ENCODE measurements at regions not wholly inside any gene's neighbourhood (a gene's known extent, or its start where the extent isn't known, plus 50 kb on each side); places are given as distances from the start of the nearest gene placed in this dataset.

- TF ChIP-seq, protein P1, sequence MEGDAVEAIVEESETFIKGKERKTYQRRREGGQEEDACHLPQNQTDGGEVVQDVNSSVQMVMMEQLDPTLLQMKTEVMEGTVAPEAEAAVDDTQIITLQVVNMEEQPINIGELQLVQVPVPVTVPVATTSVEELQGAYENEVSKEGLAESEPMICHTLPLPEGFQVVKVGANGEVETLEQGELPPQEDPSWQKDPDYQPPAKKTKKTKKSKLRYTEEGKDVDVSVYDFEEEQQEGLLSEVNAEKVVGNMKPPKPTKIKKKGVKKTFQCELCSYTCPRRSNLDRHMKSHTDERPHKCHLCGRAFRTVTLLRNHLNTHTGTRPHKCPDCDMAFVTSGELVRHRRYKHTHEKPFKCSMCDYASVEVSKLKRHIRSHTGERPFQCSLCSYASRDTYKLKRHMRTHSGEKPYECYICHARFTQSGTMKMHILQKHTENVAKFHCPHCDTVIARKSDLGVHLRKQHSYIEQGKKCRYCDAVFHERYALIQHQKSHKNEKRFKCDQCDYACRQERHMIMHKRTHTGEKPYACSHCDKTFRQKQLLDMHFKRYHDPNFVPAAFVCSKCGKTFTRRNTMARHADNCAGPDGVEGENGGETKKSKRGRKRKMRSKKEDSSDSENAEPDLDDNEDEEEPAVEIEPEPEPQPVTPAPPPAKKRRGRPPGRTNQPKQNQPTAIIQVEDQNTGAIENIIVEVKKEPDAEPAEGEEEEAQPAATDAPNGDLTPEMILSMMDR (IDR thresholded peaks at IDR 0.05 in 2 of 3, conservative IDR thresholded peaks at IDR 0.05 in 1 of 3; ENCODE audit: borderline replicate concordance in 1 of 3, insufficient read depth in 1 of 3, low read depth in 2 of 3, low read length in 2 of 3), result no peak
- TF ChIP-seq ATF3 (IDR thresholded peaks at IDR 0.05) (no peak), ZNF274 (IDR thresholded peaks at IDR 0.05; ENCODE audit: low read depth, low read length) (no peak), CBX3 (IDR thresholded peaks at IDR 0.05; ENCODE audit: low read depth) (no peak), SRF (IDR thresholded peaks at IDR 0.05; ENCODE audit: low read depth) (no peak), ELF1 (IDR thresholded peaks at IDR 0.05; ENCODE audit: borderline replicate concordance, low read depth) (no peak)
- no peak overlapping the region for H3K9ac ChIP-seq (ENCODE audit: low read length)
- H3K4me1 ChIP-seq (ENCODE audit: control insufficient read depth in 1 of 2, insufficient read depth in 2 of 2, low read length in 2 of 2), result no peaks in the 10 kb centered on the region
- H3K79me2 ChIP-seq (ENCODE audit: insufficient read depth, low read length), result no peaks in the 10 kb centered on the region
- intact Hi-C loops (cut with micrococcal nuclease), result no loop called here
- no peak overlapping the region for H3K4me2 ChIP-seq (ENCODE audit: low read length)
- H3K27me3 ChIP-seq (ENCODE audit: insufficient read depth, low read length), result 0 out of 2 replicates have a peak, but pooled peaks cover 10% of the 10 kb centered on the region
- CTCF ChIA-PET, result no interaction called here
- no peaks in the 10 kb centered on the region for H4K20me1 ChIP-seq (ENCODE audit: insufficient read depth)
- H3K36me3 ChIP-seq (ENCODE audit: control insufficient read depth in 1 of 2, insufficient read depth in 2 of 2, low read length in 2 of 2), result no peaks in the 10 kb centered on the region
- RAD21 ChIA-PET (ENCODE audit: low non-redundant PET in 1 of 2, low total read pairs in 2 of 2, uncharacterized antibody in 2 of 2, unreplicated experiment in 2 of 2), result no interaction called here
- no peak overlapping the region for H2AFZ ChIP-seq (ENCODE audit: low read depth, low read length, poor library complexity, severe bottlenecking)
- no peak overlapping the region for H3K4me3 ChIP-seq (replicated peaks in 1 of 2; ENCODE audit: low read depth in 1 of 2, low read length in 2 of 2)
- ATAC-seq (no peak), DNase-seq (ENCODE audit: low read depth, low spot score) (no peak)
- H3K27ac ChIP-seq (ENCODE audit: low read depth, low read length), result no peak overlapping the region
- POLR2A ChIA-PET, result no interaction called here
- no peaks in the 10 kb centered on the region for H3K9me2 ChIP-seq (ENCODE audit: insufficient read depth)
- H3K9me3 ChIP-seq (ENCODE audit: control insufficient read depth in 1 of 2, insufficient read depth in 1 of 2, low read depth in 1 of 2, low read length in 2 of 2), result no peaks in the 10 kb centered on the region
- BruUV-seq (replicated peaks), result no TSS peak
Measured at GRCh38 chr9:75417471-75417870, 329.2 kb downstream of the OSTF1 start.

- ChIA-PET CTCF (no interaction called here), POLR2A (no interaction called here), RAD21 (ENCODE audit: low non-redundant PET in 1 of 2, low total read pairs in 2 of 2, uncharacterized antibody in 2 of 2, unreplicated experiment in 2 of 2) (no interaction called here)
- H4K20me1 ChIP-seq (ENCODE audit: insufficient read depth), result no peaks in the 10 kb centered on the region
- no peaks in the 10 kb centered on the region for H3K9me3 ChIP-seq (ENCODE audit: control insufficient read depth in 1 of 2, insufficient read depth in 1 of 2, low read depth in 1 of 2, low read length in 2 of 2)
- BruUV-seq (replicated peaks), result no TSS peak
- no peak overlapping the region for H3K27ac ChIP-seq (ENCODE audit: low read depth, low read length)
- H3K9me2 ChIP-seq (ENCODE audit: insufficient read depth), result no peaks in the 10 kb centered on the region
- ATAC-seq, result no peak
- no peak overlapping the region for H2AFZ ChIP-seq (ENCODE audit: low read depth, low read length, poor library complexity, severe bottlenecking)
- no peak for TF ChIP-seq SIN3A (IDR thresholded peaks at IDR 0.05; ENCODE audit: low read depth)
- no peak for TF ChIP-seq MAX (IDR thresholded peaks at IDR 0.05)
- TF ChIP-seq POLR2AphosphoS5 (IDR thresholded peaks at IDR 0.05; ENCODE audit: low read depth, low read length), result no peak
- H3K4me3 ChIP-seq (replicated peaks in 1 of 2; ENCODE audit: low read depth in 1 of 2, low read length in 2 of 2), result no peak overlapping the region
- intact Hi-C loops (cut with micrococcal nuclease), result no loop called here
- no peak overlapping the region for H3K4me2 ChIP-seq (ENCODE audit: low read length)
- no peaks in the 10 kb centered on the region for H3K4me1 ChIP-seq (ENCODE audit: control insufficient read depth in 1 of 2, insufficient read depth in 2 of 2, low read length in 2 of 2)
- H3K36me3 ChIP-seq (ENCODE audit: control insufficient read depth in 1 of 2, insufficient read depth in 2 of 2, low read length in 2 of 2), result no peaks in the 10 kb centered on the region
- no peak overlapping the region for H3K9ac ChIP-seq (ENCODE audit: low read length)
- 0 out of 2 replicates have a peak, but pooled peaks cover 5% of the 10 kb centered on the region for H3K27me3 ChIP-seq (ENCODE audit: insufficient read depth, low read length)
- H3K79me2 ChIP-seq (ENCODE audit: insufficient read depth, low read length), result no peaks in the 10 kb centered on the region
- DNase-seq (ENCODE audit: low read depth, low spot score), result no peak
Measured at GRCh38 chr9:75418518-75418917, 330.2 kb downstream of the OSTF1 start.
